ENCODE measurements at regions not wholly inside any gene's neighbourhood (a gene's known extent, or its start where the extent isn't known, plus 50 kb on each side); places are given as distances from the start of the nearest gene placed in this dataset.

DNA sequence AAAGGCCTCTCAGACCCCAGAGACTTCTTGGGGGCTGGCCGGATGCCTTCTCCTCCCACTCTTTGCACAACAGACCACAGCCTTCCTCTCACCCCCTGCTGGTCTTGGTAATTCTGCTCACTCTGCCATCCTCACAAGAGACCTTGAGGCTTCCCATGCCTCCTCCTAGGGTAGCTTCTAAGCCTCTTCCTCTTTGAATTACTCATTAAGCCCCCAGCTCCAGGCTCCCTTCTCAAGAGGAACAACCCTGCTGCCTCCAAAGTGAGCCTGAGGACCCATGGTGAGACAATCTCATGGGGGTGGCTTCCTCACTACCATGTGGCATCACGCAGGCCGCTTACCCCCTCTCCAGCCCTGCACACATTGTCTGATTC is 184.6 kb upstream of the SYT13 start:
- no peak for DNase-seq (ENCODE audit: low read depth)
- H3K4me3 ChIP-seq (ENCODE audit: low read length), result no peak overlapping the region
- TF ChIP-seq, protein P1, sequence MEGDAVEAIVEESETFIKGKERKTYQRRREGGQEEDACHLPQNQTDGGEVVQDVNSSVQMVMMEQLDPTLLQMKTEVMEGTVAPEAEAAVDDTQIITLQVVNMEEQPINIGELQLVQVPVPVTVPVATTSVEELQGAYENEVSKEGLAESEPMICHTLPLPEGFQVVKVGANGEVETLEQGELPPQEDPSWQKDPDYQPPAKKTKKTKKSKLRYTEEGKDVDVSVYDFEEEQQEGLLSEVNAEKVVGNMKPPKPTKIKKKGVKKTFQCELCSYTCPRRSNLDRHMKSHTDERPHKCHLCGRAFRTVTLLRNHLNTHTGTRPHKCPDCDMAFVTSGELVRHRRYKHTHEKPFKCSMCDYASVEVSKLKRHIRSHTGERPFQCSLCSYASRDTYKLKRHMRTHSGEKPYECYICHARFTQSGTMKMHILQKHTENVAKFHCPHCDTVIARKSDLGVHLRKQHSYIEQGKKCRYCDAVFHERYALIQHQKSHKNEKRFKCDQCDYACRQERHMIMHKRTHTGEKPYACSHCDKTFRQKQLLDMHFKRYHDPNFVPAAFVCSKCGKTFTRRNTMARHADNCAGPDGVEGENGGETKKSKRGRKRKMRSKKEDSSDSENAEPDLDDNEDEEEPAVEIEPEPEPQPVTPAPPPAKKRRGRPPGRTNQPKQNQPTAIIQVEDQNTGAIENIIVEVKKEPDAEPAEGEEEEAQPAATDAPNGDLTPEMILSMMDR (conservative IDR thresholded peaks at IDR 0.05; ENCODE audit: low read depth, low read length), result no peak

GRCh38 chr11:45470151-45470793 is 184.1 kb upstream of the SYT13 start:
- TF ChIP-seq, protein P1 (conservative IDR thresholded peaks at IDR 0.05; ENCODE audit: low read depth, low read length), result no peak
- H3K4me3 ChIP-seq (ENCODE audit: low read length), result no peak overlapping the region
- no peak for DNase-seq (ENCODE audit: low read depth)

- H3K4me3 ChIP-seq (ENCODE audit: low read length), result no peak overlapping the region
- TF ChIP-seq, protein P1 (conservative IDR thresholded peaks at IDR 0.05; ENCODE audit: low read depth, low read length), result no peak
- no peak for DNase-seq (ENCODE audit: low read depth)
Measured at GRCh38 chr11:45468267-45468856, 182.2 kb upstream of the SYT13 start.

- DNase-seq (ENCODE audit: low read depth), result no peak
- TF ChIP-seq, protein P1 (conservative IDR thresholded peaks at IDR 0.05; ENCODE audit: low read depth, low read length), result no peak
- H3K4me3 ChIP-seq (ENCODE audit: low read length), result no peak overlapping the region
Measured at GRCh38 chr11:45463541-45463940, 177.4 kb upstream of the SYT13 start.

DNA sequence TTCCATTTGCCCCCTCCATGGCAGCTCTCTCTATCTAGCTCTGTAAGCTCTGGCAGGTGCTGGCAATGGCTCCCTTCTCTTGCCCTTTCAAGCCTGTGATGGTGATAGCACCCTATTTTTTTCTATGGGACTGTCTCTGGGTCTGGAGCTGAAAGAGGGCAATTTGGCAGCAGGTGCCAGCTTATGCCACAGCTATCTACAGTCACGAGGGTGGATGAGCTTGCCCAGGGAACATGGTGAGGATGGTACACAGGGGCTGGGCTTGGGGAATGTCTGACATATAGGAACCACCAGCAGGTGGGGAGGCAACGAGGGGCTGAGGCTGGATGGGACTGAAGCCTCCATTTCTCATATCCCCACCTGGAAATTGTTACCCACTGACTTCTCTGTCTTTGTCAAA is 175.4 kb upstream of the SYT13 start:
- DNase-seq (ENCODE audit: low read depth), result no peak
- no peak overlapping the region for H3K4me3 ChIP-seq (ENCODE audit: low read length)
- TF ChIP-seq, protein P1 (conservative IDR thresholded peaks at IDR 0.05; ENCODE audit: low read depth, low read length), result no peak

GRCh38 chr11:45459491-45459890 is 173.3 kb upstream of the SYT13 start:
- TF ChIP-seq, protein P1 (conservative IDR thresholded peaks at IDR 0.05; ENCODE audit: low read depth, low read length), result no peak
- no peak overlapping the region for H3K4me3 ChIP-seq (ENCODE audit: low read length)
- no peak for DNase-seq (ENCODE audit: low read depth)

GRCh38 chr11:45458269-45458668 is 172.1 kb upstream of the SYT13 start:
- no peak overlapping the region for H3K4me3 ChIP-seq (ENCODE audit: low read length)
- TF ChIP-seq, protein P1 (conservative IDR thresholded peaks at IDR 0.05; ENCODE audit: low read depth, low read length), result no peak
- no peak for DNase-seq (ENCODE audit: low read depth)

All from retinal pigment epithelial cell (primary cell).